ENCODE measurements at regions not wholly inside any gene's neighbourhood (a gene's known extent, or its start where the extent isn't known, plus 50 kb on each side); places are given as distances from the start of the nearest gene placed in this dataset.

- 18% methylated on average over 2 of the region's 2 CpGs for WGBS (ENCODE audit: insufficient coverage, insufficient replicate concordance, low lambda C conversion rate, missing lambda C conversion rate)
- BruUV-seq (replicated peaks) = no TSS peak
- intact Hi-C loops (cut with micrococcal nuclease; ENCODE audit: unreplicated experiment) (no loop called here), in situ Hi-C loops (cut with MboI) (no loop called here)
- Histone ChIP-seq H3K4me2 (ENCODE audit: control insufficient read depth, insufficient read depth) (no peak overlapping the region), H3K27ac (ENCODE audit: control insufficient read depth, insufficient read depth) (no peak overlapping the region), H4K20me1 (ENCODE audit: control insufficient read depth, insufficient read depth) (no peaks in the 10 kb centered on the region), H2AFZ (ENCODE audit: control insufficient read depth, low read depth, low read length) (no peak overlapping the region), H3K27me3 (replicated peaks in 1 of 2; ENCODE audit: control insufficient read depth in 2 of 2, insufficient read depth in 2 of 2, low read length in 1 of 2) (no peaks in the 10 kb centered on the region), H3K4me1 (ENCODE audit: control insufficient read depth, insufficient read depth, low read length) (no peaks in the 10 kb centered on the region), H3K79me2 (ENCODE audit: control insufficient read depth, insufficient read depth, low read length) (no peaks in the 10 kb centered on the region), H3K9ac (ENCODE audit: control insufficient read depth, insufficient read depth, low read length) (no peak overlapping the region), H3K9me3 (replicated peaks; ENCODE audit: control insufficient read depth, insufficient read depth, low read length) (no peaks in the 10 kb centered on the region), H3K36me3 (ENCODE audit: control insufficient read depth in 2 of 2, insufficient read depth in 2 of 2, low read length in 1 of 2) (no peaks in the 10 kb centered on the region), H3K4me3 (no peak overlapping the region)
- ChIA-PET CTCF (no interaction called here), POLR2A (no interaction called here), RAD21 (ENCODE audit: unreplicated experiment) (no interaction called here), SMC1A (ENCODE audit: uncharacterized antibody, unreplicated experiment) (no interaction called here)
- no peak for ATAC-seq
- DNase-seq (ENCODE audit: low read depth, low spot score) = no peak
- no peak for FAIRE-seq
- TF ChIP-seq JUNB (IDR thresholded peaks at IDR 0.05) (no peak), POLR2AphosphoS2 (IDR thresholded peaks at IDR 0.05; ENCODE audit: low read depth, low read length) (no peak), USF2 (IDR thresholded peaks at IDR 0.05; ENCODE audit: borderline replicate concordance, low read depth, low read length) (no peak), SREBF2 (IDR thresholded peaks at IDR 0.05; ENCODE audit: low read length) (no peak), ZBTB40 (IDR thresholded peaks at IDR 0.05; ENCODE audit: borderline replicate concordance) (no peak), BCL3 (IDR thresholded peaks at IDR 0.05; ENCODE audit: borderline replicate concordance, insufficient read depth, low read depth, low read length, poor library complexity, severe bottlenecking) (no peak), PAX5 (IDR thresholded peaks at IDR 0.05; ENCODE audit: borderline replicate concordance, low read depth, low read length) (no peak), CBX3 (IDR thresholded peaks at IDR 0.05; ENCODE audit: borderline replicate concordance, low read depth) (no peak), MXI1 (IDR thresholded peaks at IDR 0.05; ENCODE audit: low read depth, low read length) (no peak), DPF2 (IDR thresholded peaks at IDR 0.05) (no peak), ZNF207 (IDR thresholded peaks at IDR 0.05; ENCODE audit: borderline replicate concordance) (no peak), ZNF384 (IDR thresholded peaks at IDR 0.05; ENCODE audit: borderline replicate concordance, low read depth, low read length) (no peak), BCL11A (IDR thresholded peaks at IDR 0.05; ENCODE audit: low read depth, low read length) (no peak), BMI1 (IDR thresholded peaks at IDR 0.05; ENCODE audit: borderline replicate concordance) (no peak), EED (IDR thresholded peaks at IDR 0.05; ENCODE audit: low read depth) (no peak), TBL1XR1 (IDR thresholded peaks at IDR 0.05; ENCODE audit: low read depth, low read length) (no peak), E2F8 (IDR thresholded peaks at IDR 0.05; ENCODE audit: low read depth, partially characterized antibody) (no peak)
These were observed 172.5 kb upstream of the SVIL start for GRCh38 chr10:29807163-29807806.
